ENCODE measurements at regions not wholly inside any gene's neighbourhood (a gene's known extent, or its start where the extent isn't known, plus 50 kb on each side); places are given as distances from the start of the nearest gene placed in this dataset.

- Mint-ChIP-seq H3K36me3 (ENCODE audit: low read depth) (peaks cover 5% of the 10 kb centered on the region), H3K27ac (no peak overlapping the region), H3K9me3 (peaks cover 5% of the 10 kb centered on the region), H3K4me3 (no peak overlapping the region), H3K27me3 (no peaks in the 10 kb centered on the region), H3K4me1 (ENCODE audit: low read depth) (peaks cover 19% of the 10 kb centered on the region)
- intact Hi-C loops (cut with micrococcal nuclease) = no loop called here
- POLR2A ChIA-PET = no interaction called here
- ATAC-seq (no peak), DNase-seq (no peak)
- CTCF ChIA-PET = no interaction called here
- TF ChIP-seq CTCF (IDR thresholded peaks at IDR 0.05) = no peak
Observed at GRCh38 chr12:14243941-14244340, 121.5 kb upstream of the ATF7IP start.

- no peak overlapping the region for H3K27ac Mint-ChIP-seq
- no peaks in the 10 kb centered on the region for H3K27me3 Mint-ChIP-seq
- ATAC-seq = no peak
Observed at GRCh38 chr12:14244876-14245669, 120.4 kb upstream of the ATF7IP start.

GRCh38 chr12:14247166-14247565 is 118.3 kb upstream of the ATF7IP start:
- no peak for DNase-seq
- POLR2A ChIA-PET = no interaction called here
- no peak for TF ChIP-seq CTCF (IDR thresholded peaks at IDR 0.05)
- Mint-ChIP-seq H3K27ac (no peak overlapping the region), H3K27me3 (no peaks in the 10 kb centered on the region), H3K36me3 (ENCODE audit: low read depth) (peaks cover 4% of the 10 kb centered on the region), H3K4me1 (ENCODE audit: low read depth) (peaks cover 3% of the 10 kb centered on the region), H3K4me3 (no peak overlapping the region), H3K9me3 (peaks cover 4% of the 10 kb centered on the region)
- ATAC-seq = no peak
- CTCF ChIA-PET = no interaction called here
- intact Hi-C loops (cut with micrococcal nuclease) = no loop called here

More at GRCh38 chr12:14244876-14245669, 120.4 kb upstream of the ATF7IP start:
- no peak overlapping the region for H3K4me3 Mint-ChIP-seq
- no peak for DNase-seq
- peaks cover 4% of the 10 kb centered on the region for H3K36me3 Mint-ChIP-seq (ENCODE audit: low read depth)
- CTCF ChIA-PET = interaction anchor here (0.6 kb wide), 1 partner anchor 603 kb away, joined by 3 read pairs; no protein-coding TSS in a partner anchor
- no peak for TF ChIP-seq CTCF (IDR thresholded peaks at IDR 0.05)
- peaks cover 4% of the 10 kb centered on the region for H3K9me3 Mint-ChIP-seq
- intact Hi-C loops (cut with micrococcal nuclease) = no loop called here
- POLR2A ChIA-PET = no interaction called here
- H3K4me1 Mint-ChIP-seq (ENCODE audit: low read depth) = peaks cover 8% of the 10 kb centered on the region

- H3K27ac Mint-ChIP-seq = no peak overlapping the region
- ChIA-PET POLR2A (no interaction called here), CTCF (interaction anchor here (1.5 kb wide), 1 partner anchor 187 kb away, joined by 3 read pairs; no protein-coding TSS in a partner anchor)
- peaks cover 5% of the 10 kb centered on the region for H3K4me1 Mint-ChIP-seq (ENCODE audit: low read depth)
- H3K27me3 Mint-ChIP-seq = no peaks in the 10 kb centered on the region
- intact Hi-C loops (cut with micrococcal nuclease) = no loop called here
- ATAC-seq (no peak), DNase-seq (no peak)
- no peaks in the 10 kb centered on the region for H3K9me3 Mint-ChIP-seq
- peaks cover 1% of the 10 kb centered on the region for H3K36me3 Mint-ChIP-seq (ENCODE audit: low read depth)
- no peak overlapping the region for H3K4me3 Mint-ChIP-seq
- no peak for TF ChIP-seq CTCF (IDR thresholded peaks at IDR 0.05)
Observed at GRCh38 chr12:14249368-14249767, 116.1 kb upstream of the ATF7IP start.

- TF ChIP-seq CTCF (IDR thresholded peaks at IDR 0.05) = no peak
- ChIA-PET POLR2A (no interaction called here), CTCF (no interaction called here)
- no peak for ATAC-seq
- intact Hi-C loops (cut with micrococcal nuclease) = no loop called here
- no peaks in the 10 kb centered on the region for H3K27me3 Mint-ChIP-seq
- no peak overlapping the region for H3K4me3 Mint-ChIP-seq
- peaks cover 36% of the 10 kb centered on the region for H3K4me1 Mint-ChIP-seq (ENCODE audit: low read depth)
- DNase-seq = no peak
- H3K27ac Mint-ChIP-seq = peak overlapping the region; percentile 25
- peaks cover 6% of the 10 kb centered on the region for H3K9me3 Mint-ChIP-seq
- H3K36me3 Mint-ChIP-seq (ENCODE audit: low read depth) = peaks cover 6% of the 10 kb centered on the region
Observed at GRCh38 chr12:14252697-14253096, 112.8 kb upstream of the ATF7IP start.

Measured in activated CD8-positive, alpha-beta T cell treated with anti-CD3 and anti-CD28 coated beads for 36 hours (primary cell).